NB4 (cell line): ENCODE measurements at regions not wholly inside any gene's neighbourhood (a gene's known extent, or its start where the extent isn't known, plus 50 kb on each side); places are given as distances from the start of the nearest gene placed in this dataset.
A peak's percentile ranks its signal among the peaks of the same experiment; 100 is the strongest.
"Not testable (repeated sequence)": the region's sequence is repeated elsewhere in the genome, so short reads cannot be mapped to it uniquely, and the experiment has no call there.

Source experiments
- DNase-seq: peaks from one replicate; pipeline ENCODE4 v3.0.0; 2010; ENCODE audit warnings: low read depth
- H3K4me3 ChIP-seq: one replicate; pipeline ENCODE4 v1.5.1; 2011; ENCODE audit warnings: mild to moderate bottlenecking, low read depth, low read length, moderate library complexity
- CTCF ChIP-seq: IDR thresholded peaks from one replicate; pipeline ENCODE4 v1.5.1; 2012; ENCODE audit warnings: low read depth, low read length
- MYC ChIP-seq: IDR thresholded peaks from 2 replicates; pipeline ENCODE4 v1.6.1; 2011; ENCODE audit warnings: low read depth, low read length
- POLR2A ChIP-seq: IDR thresholded peaks from 2 replicates; pipeline ENCODE4 v1.6.1; 2011; ENCODE audit warnings: mild to moderate bottlenecking; ENCODE audit not compliant: insufficient read length; ENCODE audit errors: extremely low read depth
- TF ChIP-seq, protein P1 (sequence below): IDR thresholded peaks from 2 replicates; pipeline ENCODE4 v1.6.1; 2011; ENCODE audit warnings: low read depth, low read length

DNA sequence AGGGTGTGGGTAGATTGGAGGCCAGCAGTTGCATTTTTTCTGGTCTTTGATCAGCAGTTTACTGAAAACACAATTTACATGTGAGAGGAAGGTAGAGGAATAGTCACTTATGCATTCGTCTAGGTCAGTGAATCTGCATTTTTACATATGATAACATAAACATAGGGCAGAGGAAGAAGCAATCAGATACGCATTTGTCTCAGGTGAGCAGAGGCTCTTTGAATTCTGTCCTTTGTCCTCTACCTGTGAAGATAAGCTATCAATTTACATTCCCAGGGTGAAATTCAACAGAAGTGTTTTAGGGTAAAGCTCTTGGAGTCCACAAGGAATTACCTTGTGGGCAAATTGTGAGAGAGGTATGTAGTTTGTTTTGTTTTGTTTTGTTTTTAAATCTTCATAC lies 306.5 kb downstream of the MAGEB5 start:
- no peak for DNase-seq
- TF ChIP-seq, protein P1, sequence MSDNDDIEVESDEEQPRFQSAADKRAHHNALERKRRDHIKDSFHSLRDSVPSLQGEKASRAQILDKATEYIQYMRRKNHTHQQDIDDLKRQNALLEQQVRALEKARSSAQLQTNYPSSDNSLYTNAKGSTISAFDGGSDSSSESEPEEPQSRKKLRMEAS, result no peak
- TF ChIP-seq MYC, result no peak
- no peak for TF ChIP-seq CTCF
- no peak for TF ChIP-seq POLR2A
- no peak overlapping the region for H3K4me3 ChIP-seq

GRCh38 chrX:26511589-26512363 lies 295.8 kb downstream of the MAGEB5 start:
- no peak overlapping the region for H3K4me3 ChIP-seq
- DNase-seq, result peak; percentile 21
- TF ChIP-seq POLR2A, result no peak
- no peak for TF ChIP-seq CTCF
- TF ChIP-seq MYC, result no peak
- TF ChIP-seq, protein P1, result no peak

- TF ChIP-seq, protein P1, result no peak
- no peak for TF ChIP-seq MYC
- no peak for TF ChIP-seq CTCF
- no peak for TF ChIP-seq POLR2A
- DNase-seq, result no peak
- no peak overlapping the region for H3K4me3 ChIP-seq
Measured at GRCh38 chrX:26470941-26471340, 255.0 kb downstream of the MAGEB5 start.

DNA sequence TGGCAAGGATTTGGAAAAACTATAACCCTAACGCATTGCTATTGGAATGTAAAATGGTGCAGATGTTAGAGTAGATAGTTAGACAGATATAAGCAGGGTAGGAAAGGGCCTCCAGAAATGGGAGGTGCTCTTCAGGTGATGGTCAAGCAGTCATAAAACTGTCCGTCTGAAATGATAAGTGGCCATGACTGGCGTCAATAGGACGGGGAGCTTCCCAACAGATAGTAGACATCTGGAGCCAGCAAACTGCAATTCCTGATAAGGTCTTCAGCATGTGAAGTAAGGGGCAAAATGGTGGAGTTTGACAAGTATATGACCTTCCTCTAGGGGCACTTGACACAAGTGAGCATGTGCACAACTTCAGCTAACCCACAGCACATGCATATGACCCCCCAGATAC lies 250.4 kb downstream of the MAGEB5 start:
- H3K4me3 ChIP-seq, result no peak overlapping the region
- peak; percentile 0 for DNase-seq
- TF ChIP-seq POLR2A (no peak), CTCF (no peak), MYC (no peak)
- TF ChIP-seq, protein P1, result no peak

- no peak overlapping the region for H3K4me3 ChIP-seq
- TF ChIP-seq CTCF (no peak), POLR2A (no peak), MYC (no peak)
- TF ChIP-seq, protein P1, result no peak
- DNase-seq, result no peak
Measured at GRCh38 chrX:26445288-26445687, 229.3 kb downstream of the MAGEB5 start.

DNA sequence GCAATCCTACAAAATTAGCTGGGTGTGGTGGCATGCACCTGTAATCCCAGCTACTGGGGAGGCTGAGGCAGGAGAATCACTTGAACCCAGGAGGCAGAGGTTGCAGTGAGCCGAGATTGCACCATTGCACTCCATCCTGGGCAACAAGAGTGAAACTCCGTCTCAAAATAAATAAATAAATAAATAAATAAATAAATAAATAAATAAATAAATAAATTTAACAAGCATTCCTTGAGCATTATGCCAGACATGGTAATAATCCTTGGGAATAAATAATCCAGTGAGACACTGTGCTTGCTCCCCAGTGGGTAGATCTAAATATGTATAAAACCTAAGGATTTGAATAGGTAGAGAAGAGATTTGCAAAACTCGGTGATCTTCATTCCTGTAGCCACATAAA lies 228.4 kb downstream of the MAGEB5 start:
- DNase-seq, result not testable (repeated sequence)

More for the DNA sequence above, 228.4 kb downstream of the MAGEB5 start:
- H3K4me3 ChIP-seq, result not testable (repeated sequence)
